H1 (cell line): ENCODE measurements at regions not wholly inside any gene's neighbourhood (a gene's known extent, or its start where the extent isn't known, plus 50 kb on each side); places are given as distances from the start of the nearest gene placed in this dataset.

ENCODE experiments used
- BACH1 ChIP-seq: IDR thresholded peaks from 2 replicates; pipeline ENCODE4 v1.6.1; 2012; ENCODE audit warnings: low read length, improper control_type of control experiment
- CEBPB ChIP-seq: IDR thresholded peaks from 2 replicates; pipeline ENCODE4 v1.6.1; 2012; ENCODE audit warnings: low read depth, low read length
- CHD7 ChIP-seq: fragments of 300-600 bp; sonication (generic); IDR thresholded peaks from 2 replicates; pipeline ENCODE4 v1.7.1; 2012; ENCODE audit warnings: low read length, moderate library complexity, mild to moderate bottlenecking, inconsistent platforms; ENCODE audit not compliant: insufficient replicate concordance
- CREB1 ChIP-seq: IDR thresholded peaks from 2 replicates; pipeline ENCODE4 v1.6.1; 2012; ENCODE audit warnings: inconsistent platforms
- E2F6 ChIP-seq: IDR thresholded peaks from 2 replicates; pipeline ENCODE4 v1.6.1; 2012; ENCODE audit warnings: inconsistent platforms
- EGR1 ChIP-seq: IDR thresholded peaks from 2 replicates; pipeline ENCODE4 v1.6.1; 2011; ENCODE audit warnings: low read depth, low read length, borderline replicate concordance
- TBP ChIP-seq: IDR thresholded peaks from 2 replicates; pipeline ENCODE4 v1.6.1; 2011; ENCODE audit warnings: low read depth, low read length, improper control_type of control experiment

- TF ChIP-seq CHD7 (no peak), BACH1 (no peak), CEBPB (no peak), TBP (no peak), CREB1 (no peak), E2F6 (no peak), EGR1 (no peak)
Observed at GRCh38 chr9:135357863-135358551, 121.6 kb upstream of the PPP1R26 start (continued).
